SIG-M5 (cell line): ENCODE measurements at regions not wholly inside any gene's neighbourhood (a gene's known extent, or its start where the extent isn't known, plus 50 kb on each side); places are given as distances from the start of the nearest gene placed in this dataset.

Source experiments
- DNase-seq: peaks from one replicate; lab custom pipeline; 2025; lab: John Stamatoyannopoulos, UW

DNA sequence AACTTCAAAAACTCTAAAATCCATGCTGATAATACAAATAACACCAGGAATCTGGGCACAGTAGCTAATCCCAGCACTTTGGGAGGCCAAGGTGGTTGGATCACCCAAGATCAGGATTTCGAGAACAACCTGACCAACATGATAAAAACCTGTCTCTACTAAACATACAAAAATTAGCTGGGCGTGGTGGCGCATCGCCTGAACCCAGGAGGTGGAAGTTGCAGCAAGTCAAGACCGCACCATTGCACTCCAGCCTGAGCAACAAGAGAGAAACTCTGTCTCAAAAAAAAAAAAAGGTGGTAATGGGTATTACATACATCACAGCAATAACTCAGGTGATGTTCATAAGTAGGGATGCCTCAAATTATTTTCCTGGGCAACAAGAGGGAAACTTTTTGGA, 315.0 kb upstream of the MEOX2 start:
- no peak for DNase-seq

GRCh38 chr7:15998617-15999016, 312.1 kb upstream of the MEOX2 start:
- no peak for DNase-seq

DNA sequence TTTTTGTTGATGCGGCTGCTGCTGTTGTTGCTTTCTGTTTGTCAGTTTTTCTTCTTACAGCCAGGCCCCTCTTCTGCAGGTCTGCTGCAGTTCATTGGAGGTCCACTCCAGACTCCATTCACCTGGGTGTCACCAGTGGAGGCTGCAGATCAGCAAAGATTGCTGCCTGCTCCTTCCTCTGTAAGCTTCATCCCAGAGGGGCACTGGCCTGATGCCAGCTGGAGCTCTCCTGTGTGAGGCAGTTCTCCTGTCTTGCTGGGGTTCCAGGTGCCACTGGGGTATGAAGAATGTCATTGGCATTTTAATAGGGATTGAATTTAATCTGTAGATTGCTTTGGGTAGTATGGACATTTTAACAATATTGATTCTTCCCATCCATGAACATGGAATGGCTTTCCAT, 308.5 kb upstream of the MEOX2 start:
- DNase-seq, result no peak

DNA sequence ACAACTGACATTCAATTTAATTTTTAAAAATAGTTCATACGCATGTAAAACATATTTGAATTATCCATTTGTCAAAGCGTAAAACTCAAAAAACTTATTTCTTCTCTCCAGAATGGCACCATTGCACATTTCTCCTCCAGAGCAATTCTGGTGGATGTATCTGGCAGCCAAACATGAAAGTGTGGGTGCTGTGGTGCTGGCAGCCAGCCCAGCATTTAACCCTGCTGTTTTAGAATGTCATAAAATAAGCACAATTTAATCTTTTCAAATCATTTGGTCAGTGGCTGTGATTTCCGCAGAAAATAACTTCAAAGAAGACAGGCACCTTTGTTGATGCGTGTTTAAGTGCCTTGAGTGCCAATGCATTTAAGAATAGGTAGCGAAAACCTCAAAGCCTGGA, 302.7 kb upstream of the MEOX2 start:
- DNase-seq, result no peak

DNA sequence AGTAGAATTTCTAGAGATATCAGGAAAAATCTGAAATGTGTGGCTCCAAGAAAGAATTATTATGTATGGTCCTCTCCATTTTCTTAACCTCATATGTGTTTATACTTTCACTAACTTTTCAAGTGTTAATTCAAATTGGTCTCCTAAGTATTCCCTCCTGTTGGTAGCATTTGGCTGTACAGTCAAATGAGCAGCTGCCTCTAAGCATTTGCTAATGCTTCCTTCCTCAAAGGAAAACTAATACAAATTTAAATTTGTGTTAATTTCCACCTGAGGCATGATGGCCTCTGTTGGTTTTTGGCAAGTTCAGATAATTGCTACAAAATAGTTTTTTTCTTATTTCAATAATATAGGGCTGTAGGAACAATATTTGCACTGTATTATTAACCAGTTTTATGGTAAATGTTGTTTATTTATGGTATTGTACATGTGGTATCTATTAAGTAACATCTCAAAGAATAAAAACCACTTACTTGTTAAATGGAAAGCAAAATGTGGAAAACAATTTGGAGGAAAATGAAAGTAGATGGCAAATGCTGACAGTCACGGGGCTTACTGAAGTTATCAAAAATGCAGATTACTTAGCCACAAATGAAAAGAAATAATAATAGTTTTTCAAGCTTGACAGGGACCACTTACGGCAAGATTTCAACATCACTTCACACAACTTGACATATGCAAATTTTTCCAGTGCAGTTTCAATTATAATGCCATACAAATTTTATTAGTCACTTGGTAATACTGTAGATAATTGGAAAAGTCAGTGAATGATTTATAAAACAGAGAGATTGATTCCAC, 299.3 kb upstream of the MEOX2 start:
- no peak for DNase-seq

GRCh38 chr7:15977663-15978062, 291.2 kb upstream of the MEOX2 start:
- DNase-seq, result no peak

- no peak for DNase-seq
These were observed 286.4 kb upstream of the MEOX2 start for GRCh38 chr7:15972862-15973275.

- no peak for DNase-seq
These were observed 281.1 kb upstream of the MEOX2 start for GRCh38 chr7:15967551-15967950.

GRCh38 chr7:15967121-15967520, 280.6 kb upstream of the MEOX2 start:
- no peak for DNase-seq

- no peak for DNase-seq
These were observed 276.7 kb upstream of the MEOX2 start for GRCh38 chr7:15963206-15963605.

- no peak for DNase-seq
These were observed 268.3 kb upstream of the MEOX2 start for GRCh38 chr7:15954671-15955354.

- no peak for DNase-seq
These were observed 263.8 kb upstream of the MEOX2 start for GRCh38 chr7:15950299-15950698.

- no peak for DNase-seq
These were observed 261.3 kb upstream of the MEOX2 start for GRCh38 chr7:15947754-15948153.

- no peak for DNase-seq
These were observed 251.6 kb upstream of the MEOX2 start for GRCh38 chr7:15938115-15938514.

GRCh38 chr7:15937571-15937970, 251.1 kb upstream of the MEOX2 start:
- no peak for DNase-seq

GRCh38 chr7:15936991-15937390, 250.5 kb upstream of the MEOX2 start:
- DNase-seq, result no peak

GRCh38 chr7:15932318-15932717, 245.8 kb upstream of the MEOX2 start:
- DNase-seq, result no peak

DNA sequence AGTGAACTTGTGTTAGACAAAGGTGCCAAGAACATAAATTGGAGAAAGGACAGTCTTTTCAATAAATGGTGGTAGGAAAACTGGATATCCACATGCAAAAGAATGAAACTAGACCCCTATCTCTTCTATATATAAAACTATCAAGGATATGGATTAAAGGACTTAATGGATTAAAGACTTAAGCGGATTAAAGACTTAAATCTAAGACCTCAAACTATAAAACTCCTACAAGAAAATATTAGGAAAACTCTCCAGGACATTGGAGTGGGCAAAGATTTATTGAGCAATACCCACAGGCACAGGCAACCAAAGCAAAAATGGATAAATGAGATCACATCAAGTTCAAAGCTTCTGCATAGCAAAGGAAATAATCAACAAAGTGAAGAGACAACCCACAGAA, 242.9 kb upstream of the MEOX2 start:
- no peak for DNase-seq

DNA sequence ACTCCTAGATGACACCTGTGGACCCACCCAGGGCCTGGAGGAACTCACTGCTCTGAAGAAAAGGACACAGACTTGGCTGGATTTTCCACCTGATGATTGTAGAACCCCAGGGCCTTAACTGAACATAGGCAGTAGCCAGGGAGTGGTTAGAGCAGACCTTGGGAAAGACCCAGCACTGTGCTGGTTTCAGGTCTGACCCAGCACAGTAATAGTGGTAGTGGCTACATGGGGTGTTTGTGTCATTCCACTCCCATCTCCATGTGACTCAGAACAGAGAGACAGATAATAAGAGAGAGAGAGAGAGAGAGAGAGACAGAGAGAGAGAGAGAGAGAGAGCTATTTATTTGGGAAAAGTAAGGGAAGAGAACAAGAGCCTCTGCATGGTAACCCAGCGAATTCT, 239.1 kb upstream of the MEOX2 start:
- no peak for DNase-seq

DNA sequence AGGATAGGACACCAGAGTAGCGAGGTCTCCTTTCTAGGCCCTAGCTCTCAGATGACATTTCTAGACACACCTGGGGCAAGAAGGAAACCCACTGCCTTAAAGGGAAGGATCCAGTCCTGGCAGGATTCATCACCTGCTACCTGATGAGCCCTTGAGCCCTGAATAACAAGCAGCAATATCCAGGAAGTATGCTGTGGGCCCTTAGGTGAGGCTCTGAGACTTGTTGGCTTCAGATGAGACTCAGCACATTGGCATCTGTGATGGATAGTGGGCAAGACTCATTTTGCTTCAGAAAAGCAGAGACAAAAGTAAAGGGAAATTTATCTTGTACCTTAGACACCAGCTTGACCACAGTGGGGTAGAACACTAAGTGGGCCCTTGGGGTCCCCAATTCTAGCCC, 238.4 kb upstream of the MEOX2 start:
- no peak for DNase-seq

GRCh38 chr7:15922002-15922401, 235.5 kb upstream of the MEOX2 start:
- no peak for DNase-seq

GRCh38 chr7:15921576-15921975, 235.1 kb upstream of the MEOX2 start:
- no peak for DNase-seq

GRCh38 chr7:15920953-15921352, 234.5 kb upstream of the MEOX2 start:
- DNase-seq, result no peak
